H9 (cell line): ENCODE measurements at regions not wholly inside any gene's neighbourhood (a gene's known extent, or its start where the extent isn't known, plus 50 kb on each side); places are given as distances from the start of the nearest gene placed in this dataset.

Source experiments
- DNase-seq: peaks from one replicate; pipeline ENCODE4 v3.0.0-alpha.2; 2017
- H2AFZ ChIP-seq: one replicate; pipeline ENCODE4 v1.6.1; 2013; ENCODE audit warnings: mild to moderate bottlenecking, low read length, control low read depth, moderate library complexity
- H2AK5ac ChIP-seq: 2 replicates; pipeline ENCODE4 v1.6.1; 2013; ENCODE audit warnings: low read length, control low read depth, mixed read lengths; ENCODE audit not compliant: insufficient read length
- H2BK120ac ChIP-seq: one replicate; pipeline ENCODE4 v1.6.1; 2013; ENCODE audit warnings: low read depth, mild to moderate bottlenecking, low read length, control low read depth, inconsistent platforms; ENCODE audit not compliant: poor library complexity, severe bottlenecking
- H2BK12ac ChIP-seq: 2 replicates; pipeline ENCODE4 v1.6.1; 2013; ENCODE audit warnings: low read length, control low read depth, mixed read lengths, low read depth; ENCODE audit not compliant: insufficient read length
- H2BK15ac ChIP-seq: 2 replicates; pipeline ENCODE4 v1.6.1; 2013; ENCODE audit warnings: low read depth, low read length, control low read depth
- H2BK20ac ChIP-seq: one replicate; pipeline ENCODE4 v1.6.1; 2013; ENCODE audit warnings: low read depth, mild to moderate bottlenecking, low read length, control low read depth, inconsistent platforms; ENCODE audit not compliant: poor library complexity, severe bottlenecking
- H2BK5ac ChIP-seq: 2 replicates; pipeline ENCODE4 v1.6.1; 2013; ENCODE audit warnings: low read length, control low read depth, mixed read lengths; ENCODE audit not compliant: insufficient read length
- H3K14ac ChIP-seq: 2 replicates; pipeline ENCODE4 v1.6.1; 2013; ENCODE audit warnings: low read length, control low read depth; ENCODE audit not compliant: insufficient read depth
- H3K18ac ChIP-seq: 2 replicates; pipeline ENCODE4 v1.6.1; 2013; ENCODE audit warnings: low read depth, mild to moderate bottlenecking, mixed read lengths, low read length, control low read depth; ENCODE audit not compliant: insufficient read length
- H3K23ac ChIP-seq: 2 replicates; pipeline ENCODE4 v1.6.1; 2013; ENCODE audit warnings: low read length, control low read depth, mixed read lengths, low read depth; ENCODE audit not compliant: insufficient read length
- H3K23me2 ChIP-seq: 2 replicates; pipeline ENCODE4 v1.6.1; 2013; ENCODE audit warnings: low read depth, mild to moderate bottlenecking, mixed read lengths, low read length, control low read depth; ENCODE audit not compliant: insufficient read length, poor library complexity, severe bottlenecking
- H3K27ac ChIP-seq: 2 replicates; pipeline ENCODE4 v1.5.1; 2013; ENCODE audit warnings: low read length, control low read depth, mixed read lengths, low read depth; ENCODE audit not compliant: insufficient read length
- H3K27me3 ChIP-seq: 2 replicates; pipeline ENCODE4 v1.6.1; 2013; ENCODE audit warnings: low read length, control low read depth, inconsistent platforms; ENCODE audit not compliant: insufficient read depth
- H3K4ac ChIP-seq: 2 replicates; pipeline ENCODE4 v1.6.1; 2013; ENCODE audit warnings: low read depth, mild to moderate bottlenecking, control low read depth, inconsistent platforms, low read length, moderate library complexity
- H3K4me1 ChIP-seq: 2 replicates; pipeline ENCODE4 v1.6.1; 2013; ENCODE audit warnings: low read length, control low read depth, inconsistent platforms; ENCODE audit not compliant: insufficient read depth
- H3K4me2 ChIP-seq: 2 replicates; pipeline ENCODE4 v1.6.1; 2013; ENCODE audit warnings: low read length, control low read depth, mixed read lengths; ENCODE audit not compliant: insufficient read length, insufficient read depth
- H3K56ac ChIP-seq: 2 replicates; pipeline ENCODE4 v1.6.1; 2013; ENCODE audit warnings: low read depth, mild to moderate bottlenecking, mixed read lengths, low read length, control low read depth; ENCODE audit not compliant: insufficient read length
- H3K79me1 ChIP-seq: 2 replicates; pipeline ENCODE4 v1.6.1; 2013; ENCODE audit warnings: low read depth, mild to moderate bottlenecking, moderate library complexity, low read length, control low read depth, inconsistent platforms; ENCODE audit not compliant: insufficient read depth, poor library complexity, severe bottlenecking
- H3K79me2 ChIP-seq: 2 replicates; pipeline ENCODE4 v1.6.1; 2013; ENCODE audit warnings: low read length, control low read depth, inconsistent platforms; ENCODE audit not compliant: insufficient read depth
- H3K9ac ChIP-seq: 2 replicates; pipeline ENCODE4 v1.6.1; 2013; ENCODE audit warnings: low read length, control low read depth, mixed read lengths; ENCODE audit not compliant: insufficient read length; ENCODE audit errors: extremely low read depth
- H3K9me3 ChIP-seq: one replicate; pipeline ENCODE4 v1.6.1; 2013; ENCODE audit warnings: low read depth, low read length, inconsistent platforms; ENCODE audit not compliant: control insufficient read depth
- H3T11ph ChIP-seq: one replicate; pipeline ENCODE4 v1.6.1; 2013; ENCODE audit warnings: mild to moderate bottlenecking, low read length, control low read depth, inconsistent platforms
- H4K20me1 ChIP-seq: one replicate; pipeline ENCODE4 v1.6.1; 2013; ENCODE audit not compliant: control insufficient read depth, insufficient read length, insufficient read depth
- H4K5ac ChIP-seq: 2 replicates; pipeline ENCODE4 v1.6.1; 2013; ENCODE audit warnings: low read depth, mild to moderate bottlenecking, mixed read lengths, low read length, control low read depth; ENCODE audit not compliant: insufficient read length
- H4K8ac ChIP-seq: replicated peaks from 2 replicates; pipeline ENCODE4 v1.6.1; 2013; ENCODE audit warnings: low read length, control low read depth, mixed read lengths, low read depth; ENCODE audit not compliant: insufficient read length
- H4K91ac ChIP-seq: 2 replicates; pipeline ENCODE4 v1.6.1; 2013; ENCODE audit warnings: low read depth, mild to moderate bottlenecking, moderate library complexity, mixed read lengths, low read length, control low read depth; ENCODE audit not compliant: insufficient read length
- H3K27ac Mint-ChIP-seq, 3 experiments: 2 replicates in 2 of 3; 3 replicates in 1 of 3; pipeline ENCODE4 v1.8.0; 2020 to 2021; ENCODE audit warnings: mixed read lengths in 3 of 3, mild to moderate bottlenecking in 1 of 3, moderate library complexity in 1 of 3
- H3K27me3 Mint-ChIP-seq: 2 replicates; pipeline ENCODE4 v1.8.0; 2021; ENCODE audit warnings: low read depth, mild to moderate bottlenecking, moderate library complexity, mixed read lengths
- H3K36me3 Mint-ChIP-seq, 3 experiments: 2 replicates in 2 of 3; 3 replicates in 1 of 3; pipeline ENCODE4 v1.8.0; 2020 to 2021; ENCODE audit warnings: low read depth in 3 of 3, mixed read lengths in 3 of 3; ENCODE audit not compliant: insufficient read depth in 1 of 3
- H3K4me1 Mint-ChIP-seq, 2 experiments: 2 replicates each; pipeline ENCODE4 v1.8.0; 2020; ENCODE audit warnings: mixed read lengths in 2 of 2
- H3K4me3 Mint-ChIP-seq, 2 experiments: 2 replicates in 1 of 2; 3 replicates in 1 of 2; pipeline ENCODE4 v1.8.0; 2020 to 2021; ENCODE audit warnings: mild to moderate bottlenecking in 2 of 2, mixed read lengths in 2 of 2, moderate library complexity in 1 of 2
- H3K9me3 Mint-ChIP-seq, 2 experiments: 2 replicates in 1 of 2; 3 replicates in 1 of 2; pipeline ENCODE4 v1.8.0; 2020; ENCODE audit warnings: mild to moderate bottlenecking in 2 of 2, mixed read lengths in 2 of 2, moderate library complexity in 1 of 2
- CTCF ChIP-seq: fragments of 200-600 bp; sonication (generic); conservative IDR thresholded peaks from 3 replicates; pipeline ENCODE4 v1.8.0; 2021; ENCODE audit warnings: antibody characterized with exemption, mild to moderate bottlenecking
- WGBS: extraction: QIAGEN DNeasy Blood & Tissue Kit; methylation state at CpG from one replicate; pipeline ENCODE4 v1.1.7; 2013; ENCODE audit warnings: missing lambda C conversion rate, low lambda C conversion rate, mixed read lengths; ENCODE audit not compliant: insufficient read length; ENCODE audit errors: extremely low coverage; 5-methylcytosine and 5-hydroxymethylcytosine counted together

- H3T11ph ChIP-seq = no peak overlapping the region
- no peak overlapping the region for H3K9ac ChIP-seq
- no peaks in the 10 kb centered on the region for H3K9me3 Mint-ChIP-seq
- no peak overlapping the region for H3K27ac Mint-ChIP-seq
- peaks cover 4% of the 10 kb centered on the region in 2 experiments; a peak in 2 of 4 replicates for H3K4me1 Mint-ChIP-seq
- no peaks in the 10 kb centered on the region for H4K20me1 ChIP-seq
- no peak overlapping the region for H3K23ac ChIP-seq
- no peak overlapping the region for H2BK120ac ChIP-seq
- no peaks in the 10 kb centered on the region for H3K79me1 ChIP-seq
- H3K4me3 Mint-ChIP-seq = no peak overlapping the region
- no peak overlapping the region for H2AFZ ChIP-seq
- DNase-seq = no peak
- H2BK20ac ChIP-seq = no peak overlapping the region
- H2AK5ac ChIP-seq = no peak overlapping the region
- no peak overlapping the region for H4K91ac ChIP-seq
- no peak overlapping the region for H2BK15ac ChIP-seq
- H3K4me2 ChIP-seq = no peak overlapping the region
- no peaks in the 10 kb centered on the region for H3K23me2 ChIP-seq
- no peak overlapping the region for H3K14ac ChIP-seq
- H3K36me3 Mint-ChIP-seq = peaks cover 0 to 2% (median 0%) of the 10 kb centered on the region in 3 experiments; a peak in 1 of 7 replicates
- no peaks in the 10 kb centered on the region for H3K79me2 ChIP-seq
- H3K27ac ChIP-seq = no peak overlapping the region
- no peaks in the 10 kb centered on the region for H3K27me3 ChIP-seq
- no peak overlapping the region for H3K56ac ChIP-seq
- H3K4ac ChIP-seq = no peak overlapping the region
- H3K18ac ChIP-seq = no peak overlapping the region
- H4K8ac ChIP-seq = no peak overlapping the region
- no peak overlapping the region for H2BK5ac ChIP-seq
- TF ChIP-seq CTCF = no peak
- H2BK12ac ChIP-seq = no peak overlapping the region
- H3K4me1 ChIP-seq = no peaks in the 10 kb centered on the region
- H3K27me3 Mint-ChIP-seq = no peaks in the 10 kb centered on the region
- H4K5ac ChIP-seq = no peak overlapping the region
- H3K9me3 ChIP-seq = no peaks in the 10 kb centered on the region
- no CpG with 5 or more reads among the region's 3 CpGs for WGBS
Measured at GRCh38 chr13:74450525-74450845, 316.3 kb upstream of the KLF12 start.
